Bone marrow (tissue), 2 donors: ENCODE measurements at regions not wholly inside any gene's neighbourhood (a gene's known extent, or its start where the extent isn't known, plus 50 kb on each side); places are given as distances from the start of the nearest gene placed in this dataset.
"Not testable (repeated sequence)": the region's sequence is repeated elsewhere in the genome, so short reads cannot be mapped to it uniquely, and the experiment has no call there.

ENCODE experiments used
- DNase-seq, 2 donors: peaks; one replicate each; lab custom pipeline; 2025; lab: John Stamatoyannopoulos, UW

DNA sequence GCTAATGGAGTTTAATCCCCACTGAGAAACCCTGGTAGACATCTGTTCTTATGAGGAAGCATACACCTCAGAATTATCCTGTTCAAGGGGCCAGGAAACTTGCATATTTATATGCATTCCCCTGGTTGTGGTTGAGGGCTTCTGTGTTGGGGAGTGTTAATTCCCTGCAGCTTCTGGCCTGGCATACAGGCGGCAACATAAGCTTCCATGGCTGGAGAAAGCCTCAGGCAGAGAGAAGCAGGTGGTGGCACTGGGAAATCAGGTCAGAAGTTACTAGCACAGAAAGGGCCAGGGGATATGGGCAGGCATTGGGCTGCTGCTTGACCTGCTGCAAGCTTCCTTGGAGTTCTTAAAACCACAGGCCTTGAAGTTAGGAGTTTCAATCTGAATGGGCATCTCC is 166.1 kb upstream of the SEMA6A start:
- DNase-seq = no peak

DNA sequence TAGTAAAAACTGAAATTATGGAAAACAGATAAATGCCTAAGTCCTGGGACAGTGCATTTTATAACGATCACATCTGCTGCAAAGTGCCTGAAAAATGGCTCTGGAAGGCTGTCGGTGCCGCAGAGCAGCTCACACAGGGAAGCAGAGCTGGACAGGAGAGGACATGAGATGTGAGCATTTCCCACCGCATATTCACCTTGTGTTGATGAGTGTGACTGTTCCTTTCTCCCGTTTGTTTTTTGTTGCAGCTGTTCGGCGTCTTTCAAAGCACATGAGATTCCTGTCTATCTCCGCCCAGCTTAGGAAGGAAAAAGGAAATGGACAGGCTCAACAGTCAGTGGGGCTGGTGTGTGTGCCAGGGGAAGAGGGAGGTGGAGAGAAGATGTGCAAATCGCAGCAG is 164.9 kb upstream of the SEMA6A start:
- DNase-seq = no peak

DNA sequence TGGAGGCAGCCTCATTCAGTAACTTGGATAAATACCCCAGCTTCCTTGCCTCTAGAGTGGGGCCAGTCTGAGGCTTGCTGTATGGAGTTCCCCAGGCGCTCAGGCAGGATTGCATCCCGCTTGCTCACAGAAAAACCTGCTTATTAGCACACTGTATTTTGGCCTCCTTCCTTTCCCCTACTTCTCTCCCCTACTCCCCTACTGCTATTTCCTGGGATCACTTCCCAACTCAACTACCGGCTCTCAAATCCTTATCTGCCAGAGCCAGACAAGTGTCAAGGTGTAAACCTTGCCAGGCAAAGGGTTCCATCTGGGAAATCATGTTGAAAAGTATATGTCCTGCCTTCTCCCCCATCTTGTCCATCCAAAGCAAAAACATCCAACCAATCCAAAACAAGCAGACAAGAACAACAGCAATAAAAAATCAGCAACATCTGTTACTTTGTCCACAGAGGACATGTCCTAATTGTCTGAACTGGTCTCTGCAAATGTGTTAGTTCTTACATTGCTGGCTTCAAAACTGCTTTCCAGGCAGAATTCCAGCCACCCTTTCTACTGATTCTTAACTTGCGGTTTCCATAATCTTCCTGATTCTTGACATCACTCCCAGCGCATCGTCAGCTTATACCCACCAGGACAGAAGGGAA is 164.1 kb upstream of the SEMA6A start:
- DNase-seq = no peak

DNA sequence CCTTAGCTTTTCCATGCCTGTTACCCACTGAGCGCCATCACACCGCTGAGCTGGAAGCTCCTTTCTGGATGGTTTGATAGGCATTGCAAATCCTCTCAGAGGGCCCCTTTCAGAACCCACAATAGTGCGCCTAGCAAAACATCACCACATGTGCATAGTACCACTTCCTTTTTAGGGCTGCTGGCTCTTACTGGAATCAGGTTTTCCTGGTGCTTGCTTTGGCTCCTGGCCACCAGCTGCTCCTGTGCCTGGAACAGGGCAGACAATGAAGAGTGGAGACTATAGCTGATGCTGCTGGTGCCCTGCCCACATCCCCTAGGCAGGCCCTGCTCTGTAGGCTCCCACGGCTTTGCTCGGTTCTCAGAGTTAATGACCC is 163.6 kb upstream of the SEMA6A start:
- DNase-seq = no peak

DNA sequence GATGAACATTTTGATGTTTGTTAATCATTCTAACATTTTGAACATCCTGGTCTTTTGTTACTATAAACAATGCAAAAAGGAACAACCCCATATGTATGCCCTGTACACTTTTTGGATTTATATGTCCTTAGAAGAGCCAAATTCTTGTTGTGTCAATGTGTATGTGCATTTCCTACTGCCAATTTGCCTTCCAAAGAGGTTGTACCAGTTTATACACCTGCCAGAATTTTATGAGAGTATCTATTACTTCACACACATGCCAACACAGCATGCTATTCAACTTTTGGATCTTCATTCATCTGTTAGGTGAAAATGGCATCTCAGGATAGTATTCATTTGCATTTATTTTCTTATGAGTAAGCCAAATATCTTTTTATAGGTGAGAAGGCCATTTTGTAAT is 162.0 kb upstream of the SEMA6A start:
- DNase-seq = no peak

DNA sequence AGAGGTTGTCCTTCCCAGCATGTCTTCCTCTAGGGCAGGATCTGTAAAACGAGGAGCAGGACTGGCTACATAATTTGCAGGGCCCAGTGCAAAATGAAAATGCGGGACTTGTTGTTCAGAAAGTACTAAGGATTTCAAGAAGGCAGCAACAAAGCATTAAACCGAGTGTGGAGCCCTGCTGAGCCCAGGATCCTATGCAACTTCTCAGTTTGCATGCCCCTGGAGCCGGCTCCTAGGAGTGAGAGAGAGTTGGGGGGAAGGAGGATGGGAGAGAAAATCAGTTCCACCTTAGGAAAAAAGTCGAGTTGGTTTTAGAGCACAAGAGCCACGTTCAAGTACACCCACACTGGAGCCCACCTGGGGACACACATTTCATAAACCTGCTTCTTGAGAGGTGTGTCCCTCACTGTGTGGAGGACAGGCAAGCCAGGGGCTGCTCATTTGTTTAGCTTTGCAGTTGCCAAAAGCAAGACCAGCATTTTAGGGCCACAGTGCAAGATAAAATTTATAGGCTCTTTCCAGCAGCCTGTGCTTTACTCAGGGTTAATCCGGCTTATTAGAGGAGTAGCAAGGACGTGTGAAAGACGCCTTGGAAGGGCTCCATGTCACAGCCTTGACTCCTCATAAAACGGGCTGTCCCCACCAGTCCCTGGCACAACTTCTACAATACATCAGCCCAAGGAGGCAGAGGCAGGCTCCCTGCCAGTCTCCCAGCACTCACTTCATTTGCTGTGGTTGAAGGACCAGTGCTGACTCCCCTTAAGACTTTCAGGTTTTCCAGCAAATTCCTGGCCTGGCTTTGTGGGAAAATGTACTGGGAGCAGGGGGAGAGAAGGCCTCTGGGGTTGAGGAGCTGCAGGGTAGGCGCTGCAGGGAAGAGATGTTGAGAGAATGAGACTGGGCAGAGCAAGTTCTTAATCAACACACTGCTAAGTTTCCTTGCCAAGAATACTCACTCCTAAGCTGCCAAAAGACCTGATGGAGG is 159.7 kb upstream of the SEMA6A start:
- DNase-seq = no peak

DNA sequence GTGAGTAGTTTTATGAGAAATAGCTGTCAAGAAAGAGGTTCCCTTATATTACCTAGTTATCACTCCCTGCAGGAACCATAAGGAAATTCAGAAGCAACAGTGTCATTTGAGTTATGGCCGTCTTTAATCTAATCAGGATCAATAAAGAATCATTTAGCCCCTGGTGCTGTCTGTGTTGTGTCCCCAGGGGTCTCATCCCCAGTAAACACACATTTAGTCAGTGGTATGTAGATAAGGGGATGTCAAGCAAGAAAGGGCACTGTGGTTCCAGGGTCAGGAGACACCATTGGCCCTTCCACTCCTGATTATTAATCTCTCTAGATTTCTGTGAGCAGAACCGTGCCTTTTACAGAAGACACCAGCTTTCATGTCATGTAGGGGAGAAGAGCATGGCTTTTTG is 158.0 kb upstream of the SEMA6A start:
- no peak for DNase-seq

DNA sequence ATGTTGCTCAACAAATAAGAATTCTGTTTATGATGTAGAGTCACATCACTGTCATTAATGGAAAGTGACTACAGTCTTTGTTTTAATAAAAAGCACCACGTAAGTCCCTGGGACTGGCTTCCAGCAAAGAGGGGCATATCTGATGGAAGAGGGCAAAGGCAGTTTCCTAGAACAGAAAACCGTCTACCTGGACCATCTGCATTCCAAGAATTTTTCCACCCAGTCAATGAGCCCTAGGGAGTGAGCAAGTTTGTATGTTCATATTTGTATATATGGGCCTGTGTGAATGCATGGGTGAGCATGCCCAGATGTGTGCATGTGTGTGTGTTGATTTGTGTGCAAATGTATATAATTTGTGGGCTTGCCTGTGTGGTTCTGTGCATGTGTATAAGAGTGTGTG is 156.8 kb upstream of the SEMA6A start:
- DNase-seq = no peak

DNA sequence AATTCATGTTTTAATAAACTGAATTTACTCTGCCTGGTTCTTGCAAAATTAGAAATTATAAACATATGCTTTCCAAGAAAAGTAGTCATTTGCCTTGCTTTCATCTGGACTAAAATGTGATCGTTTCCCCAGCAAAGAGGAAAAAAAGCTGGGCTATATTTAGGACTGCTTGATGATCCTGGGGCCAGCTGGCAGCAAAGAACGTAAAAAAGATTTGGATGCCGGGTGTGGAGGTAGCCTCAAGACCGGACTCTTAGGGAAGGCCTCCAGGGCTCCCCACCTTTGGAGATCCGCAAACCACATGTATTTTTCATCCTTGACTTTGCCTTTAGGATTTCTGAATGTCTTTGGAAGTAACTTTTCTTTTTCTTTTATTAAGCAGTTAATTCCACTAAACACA is 156.1 kb upstream of the SEMA6A start:
- DNase-seq = no peak

DNA sequence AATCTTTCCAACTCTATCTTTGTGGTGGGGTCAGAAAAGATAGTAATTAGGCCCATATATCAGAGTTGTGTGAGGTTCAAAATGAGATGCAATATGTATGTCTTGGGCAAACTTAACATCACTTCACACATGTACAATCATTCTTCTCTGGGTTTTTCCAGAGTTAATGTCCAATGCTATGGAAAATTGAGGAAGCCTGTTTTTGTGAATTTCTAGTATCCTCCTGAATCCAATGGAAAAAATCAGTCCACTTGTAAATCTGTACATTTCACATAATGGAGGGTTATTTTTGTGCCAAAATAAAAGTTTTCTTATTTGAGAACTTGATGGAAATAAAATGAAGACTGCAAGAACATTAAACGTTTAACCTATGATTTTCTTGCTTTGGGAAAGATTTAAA is 155.6 kb upstream of the SEMA6A start:
- no peak for DNase-seq

DNA sequence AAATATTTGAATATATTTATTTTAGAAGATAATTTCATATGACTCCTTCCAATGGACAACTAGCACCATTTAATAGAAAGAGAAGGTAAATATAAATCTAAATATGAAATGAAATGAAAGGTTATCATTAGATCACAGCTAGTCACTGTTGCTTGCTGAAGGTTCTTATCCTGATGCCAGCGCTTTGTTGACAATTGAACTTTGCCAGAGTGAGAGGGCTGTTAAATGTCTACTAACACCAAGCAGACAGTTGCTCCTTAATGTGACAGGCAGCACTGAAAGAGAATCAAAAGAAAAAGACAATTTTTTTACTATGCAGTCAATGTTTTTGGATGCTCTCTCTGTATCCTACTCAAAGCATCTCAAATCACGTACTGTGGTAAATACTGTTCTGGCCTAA is 152.6 kb upstream of the SEMA6A start:
- DNase-seq = no peak

DNA sequence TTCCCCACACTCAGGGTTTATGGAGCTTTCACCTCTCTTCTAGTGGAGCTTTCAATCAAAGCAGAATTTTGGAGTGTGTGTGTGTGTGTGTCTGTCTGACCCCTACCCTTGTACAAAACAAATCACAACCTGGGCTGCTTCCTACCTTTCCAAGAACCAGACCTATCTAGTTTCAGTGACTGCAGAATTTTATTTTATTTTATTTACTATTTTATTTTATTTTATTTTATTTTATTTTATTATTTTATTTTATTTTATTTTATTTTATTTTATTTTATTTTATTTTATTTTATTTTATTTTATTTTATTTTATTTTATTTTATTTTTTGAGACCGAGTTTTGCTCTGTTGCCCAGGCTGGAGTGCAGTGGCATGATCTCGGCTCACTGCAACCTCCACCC is 151.6 kb upstream of the SEMA6A start:
- not testable (repeated sequence) for DNase-seq

DNA sequence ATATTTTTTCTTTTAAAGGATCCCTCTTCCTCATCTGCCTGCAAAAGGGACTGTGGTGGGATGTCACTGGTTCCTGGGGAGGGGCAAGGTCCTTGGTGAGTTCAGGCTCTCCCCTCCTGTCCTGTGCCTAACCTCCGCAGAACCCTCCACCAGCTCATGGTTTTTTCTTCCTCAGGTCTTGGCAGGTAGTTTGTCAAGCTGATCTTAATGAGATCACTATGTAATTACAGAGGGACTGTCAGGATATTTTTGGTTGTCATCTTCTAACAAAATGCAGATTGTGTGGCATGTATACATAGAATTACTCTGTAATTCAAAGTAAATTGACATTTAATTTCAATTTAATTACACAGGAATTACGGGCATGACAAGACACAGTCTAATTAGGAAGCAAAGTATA is 150.3 kb upstream of the SEMA6A start:
- no peak for DNase-seq

DNA sequence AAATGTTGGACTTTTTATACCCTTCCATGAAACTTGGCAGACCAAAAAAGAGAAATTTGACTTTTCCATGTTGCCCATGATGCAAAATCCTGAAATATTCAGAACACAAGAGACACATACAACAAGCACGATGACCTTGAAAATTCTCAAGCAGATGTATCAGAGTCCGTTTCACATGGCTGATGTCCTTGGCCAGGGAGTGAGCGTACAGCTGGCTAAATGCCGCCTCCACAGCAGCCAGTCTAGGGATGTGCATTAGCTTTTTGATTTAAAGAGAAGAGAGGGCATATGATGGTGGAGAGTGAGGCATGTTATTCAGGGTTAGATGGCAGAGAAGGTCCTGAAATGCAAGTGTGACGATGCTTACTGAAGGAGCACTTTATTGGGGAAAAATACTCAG is 148.0 kb upstream of the SEMA6A start:
- no peak for DNase-seq

DNA sequence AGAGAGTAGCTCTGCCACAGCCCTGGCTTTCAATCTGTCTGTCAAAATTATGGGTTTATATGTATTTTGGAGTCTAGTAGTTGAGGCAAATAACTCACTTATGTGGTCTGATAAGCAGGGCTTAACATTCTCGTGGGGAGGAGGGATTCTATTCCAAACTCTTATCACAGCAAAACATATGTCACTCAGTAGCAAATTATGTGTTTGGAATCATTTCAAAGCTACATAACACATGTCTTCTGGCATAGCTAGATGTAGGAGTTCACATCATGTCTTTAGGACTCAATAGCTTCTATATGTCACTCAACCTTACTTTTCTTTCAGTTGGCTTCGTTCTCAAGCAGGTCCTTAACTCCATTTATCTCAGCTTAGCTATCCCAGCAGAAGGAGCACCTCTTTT is 144.5 kb upstream of the SEMA6A start:
- DNase-seq = no peak

DNA sequence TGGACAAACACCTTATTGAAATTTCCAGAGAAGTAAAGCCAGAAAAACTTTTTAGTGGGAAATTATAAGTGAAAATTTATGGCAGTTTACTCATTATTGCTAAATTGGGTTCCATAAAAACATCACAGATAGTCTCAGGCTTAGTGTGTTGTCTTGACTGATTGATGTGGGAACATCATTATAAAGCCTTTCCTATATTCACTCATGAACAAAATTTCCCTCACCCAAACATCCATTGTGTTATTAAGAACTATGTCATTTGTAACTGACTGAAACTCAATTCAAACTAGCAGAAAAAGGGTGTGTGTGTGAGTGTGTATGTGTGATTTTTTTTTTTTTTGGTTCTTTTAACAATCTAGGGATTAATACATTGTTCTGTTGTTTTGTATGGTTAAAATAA is 143.7 kb upstream of the SEMA6A start:
- no peak for DNase-seq

DNA sequence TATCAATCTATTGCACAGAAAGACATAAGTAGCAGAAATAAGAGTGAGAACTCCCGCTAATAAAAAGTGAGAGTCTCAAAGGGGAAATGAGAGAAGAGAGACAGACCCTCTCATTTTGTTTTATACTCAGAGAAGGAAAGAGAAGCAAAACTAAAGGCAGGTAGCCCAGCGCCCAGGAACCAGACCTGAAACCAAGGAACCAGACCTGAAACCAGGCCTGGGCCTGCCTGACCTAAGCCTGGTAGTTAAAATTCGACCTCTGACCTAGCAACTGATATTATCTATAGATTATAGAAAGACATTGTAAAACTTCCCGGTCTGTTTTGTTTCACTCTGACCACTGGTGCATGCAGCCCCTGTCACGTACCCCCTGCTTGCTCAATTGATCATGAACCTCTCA is 134.5 kb upstream of the SEMA6A start:
- DNase-seq = no peak

DNA sequence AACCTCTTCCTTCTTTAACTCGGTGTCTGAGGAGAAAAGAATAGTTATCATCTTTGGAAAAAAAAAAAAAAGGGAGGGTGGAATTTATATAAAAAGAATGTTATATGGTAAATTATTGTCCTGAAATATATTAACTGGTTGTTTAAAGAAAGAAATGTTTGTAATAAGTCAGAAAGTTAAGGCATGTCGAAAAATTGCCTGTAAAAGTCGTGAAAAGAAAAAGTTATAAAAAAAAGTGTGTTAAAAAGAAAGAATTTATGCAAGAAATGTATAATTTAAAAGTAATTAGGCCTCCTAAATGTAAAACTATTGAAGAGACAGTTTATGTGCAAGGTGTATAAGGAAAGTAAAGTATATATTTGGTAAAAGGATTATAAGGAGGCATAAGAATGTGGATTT is 130.5 kb upstream of the SEMA6A start:
- DNase-seq = not testable (repeated sequence)

DNA sequence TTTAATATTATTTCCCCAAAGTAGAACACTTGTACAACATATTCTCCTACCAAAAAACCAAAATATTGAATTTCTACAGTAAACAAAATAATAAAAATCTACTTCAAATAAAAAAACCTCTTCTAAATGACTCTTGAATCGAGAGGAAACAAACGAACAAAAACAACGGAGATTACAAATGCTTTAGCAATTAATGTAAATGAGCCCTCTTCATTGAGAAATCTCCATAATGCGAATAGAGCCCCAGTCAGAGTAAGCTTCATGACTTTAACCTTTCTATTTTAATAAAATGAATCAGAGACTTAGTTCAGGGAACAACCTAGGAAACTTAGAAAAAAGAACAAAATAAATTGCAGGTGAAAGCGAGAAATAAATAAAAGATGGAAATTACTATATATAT is 129.3 kb upstream of the SEMA6A start:
- no peak for DNase-seq

DNA sequence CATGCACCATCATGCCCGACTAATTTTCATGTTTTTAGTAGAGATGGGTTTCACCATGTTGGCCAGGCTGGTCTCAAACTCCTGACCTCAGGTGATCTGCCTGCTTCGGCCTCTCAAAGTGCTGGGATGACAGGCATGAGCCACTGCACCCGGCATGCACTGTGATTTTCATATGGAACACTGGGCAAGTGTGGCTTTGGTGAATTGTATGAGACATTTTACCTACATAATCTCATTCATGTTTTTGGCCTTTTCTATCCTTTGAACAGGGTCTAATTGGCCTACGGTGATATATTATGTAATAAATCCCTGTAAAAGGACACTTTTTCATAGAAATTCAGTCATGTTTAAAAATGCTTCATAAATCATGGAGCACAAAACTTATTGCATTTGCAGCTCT is 128.7 kb upstream of the SEMA6A start:
- no peak for DNase-seq

DNA sequence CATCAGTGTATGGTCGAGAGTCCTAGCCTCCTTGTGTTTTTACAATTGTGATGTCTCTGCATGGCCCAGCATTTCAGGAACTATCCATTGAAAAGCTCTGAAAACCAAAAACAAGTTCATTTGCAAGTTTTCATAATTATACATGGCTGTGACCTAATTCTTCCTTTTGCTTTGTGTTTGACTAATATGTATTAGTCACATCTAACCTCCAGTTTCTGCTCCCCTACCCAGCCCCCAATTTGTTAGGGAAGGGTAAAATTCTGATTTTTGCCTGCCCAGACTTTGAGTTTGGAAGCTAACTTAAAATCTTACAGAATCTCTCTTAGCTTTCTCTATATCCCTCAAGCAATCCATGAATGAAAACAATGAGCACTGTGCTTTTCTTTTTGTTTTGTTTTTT is 128.2 kb upstream of the SEMA6A start:
- no peak for DNase-seq

DNA sequence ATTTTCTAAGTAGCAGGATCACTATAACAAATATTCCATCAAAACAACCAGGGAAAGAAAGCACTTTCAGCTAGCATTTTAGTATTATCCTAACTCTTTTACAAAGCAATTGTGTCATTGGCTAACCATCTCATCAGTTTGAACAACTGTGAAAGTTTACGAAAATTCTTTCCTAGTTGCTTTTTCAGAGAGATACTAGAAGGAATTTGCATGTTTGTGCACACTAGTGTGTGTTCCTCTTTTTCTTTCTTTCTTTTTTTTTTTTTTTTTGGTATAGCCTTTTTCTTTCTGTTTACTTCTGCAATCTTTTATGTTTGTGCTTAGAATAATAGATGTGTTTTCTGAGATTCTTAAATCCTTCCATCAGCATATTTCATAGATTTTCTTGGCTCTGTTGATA is 124.7 kb upstream of the SEMA6A start:
- no peak for DNase-seq

DNA sequence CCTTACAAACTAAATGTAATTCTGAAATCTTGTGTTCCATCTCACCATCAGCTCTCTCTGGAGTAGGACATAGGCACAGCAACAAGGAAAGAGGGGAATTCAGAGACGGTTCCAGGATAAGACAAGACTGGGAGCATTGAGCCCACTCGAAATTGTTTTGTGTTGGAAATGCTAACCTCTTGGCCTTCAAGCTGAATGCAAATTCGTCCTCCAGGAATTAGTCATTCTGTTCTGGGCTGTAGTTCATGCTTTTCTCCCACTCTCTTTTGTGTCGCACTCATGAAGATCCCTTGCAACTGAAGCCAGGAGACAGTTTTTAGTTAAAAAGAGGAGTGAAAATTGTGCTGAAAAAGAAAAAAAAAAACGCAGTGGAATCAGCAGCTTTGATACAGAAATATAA is 121.7 kb upstream of the SEMA6A start:
- no peak for DNase-seq

DNA sequence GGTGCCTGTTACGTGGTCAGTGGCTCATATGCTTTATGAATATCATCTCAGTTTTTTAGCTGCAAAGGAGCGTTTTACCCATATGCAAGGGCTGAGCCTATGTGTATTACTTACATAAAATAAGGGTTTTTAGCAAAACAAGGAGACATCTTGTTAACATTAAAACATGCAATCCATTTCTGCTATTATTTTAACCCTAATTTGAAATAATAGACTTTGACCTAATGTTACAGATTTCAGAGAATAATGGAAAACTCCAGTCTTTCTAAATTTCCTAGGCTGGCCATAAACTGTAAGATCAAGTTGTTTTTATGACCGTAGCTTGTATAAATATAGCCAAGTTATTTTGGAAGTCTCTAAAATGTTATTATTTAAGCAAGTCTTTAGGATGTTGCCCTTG is 121.1 kb upstream of the SEMA6A start:
- no peak for DNase-seq
